Breast epithelium (tissue), 3 donors: ENCODE measurements at regions not wholly inside any gene's neighbourhood (a gene's known extent, or its start where the extent isn't known, plus 50 kb on each side); places are given as distances from the start of the nearest gene placed in this dataset.

Experiments
- POLR2A ChIP-seq: fragments of 450-650 bp; IDR thresholded peaks from one replicate; pipeline ENCODE4 v1.6.1; 2016; ENCODE audit warnings: antibody characterized with exemption, mild to moderate bottlenecking, moderate library complexity
- TF ChIP-seq, protein P1 (sequence below), 3 donors: fragments of 450-650 bp; IDR thresholded peaks; one replicate each; pipeline ENCODE4 v1.5.1; 2016 to 2017; ENCODE audit warnings: antibody characterized with exemption in 3 of 3, mild to moderate bottlenecking in 3 of 3, moderate library complexity in 3 of 3

DNA sequence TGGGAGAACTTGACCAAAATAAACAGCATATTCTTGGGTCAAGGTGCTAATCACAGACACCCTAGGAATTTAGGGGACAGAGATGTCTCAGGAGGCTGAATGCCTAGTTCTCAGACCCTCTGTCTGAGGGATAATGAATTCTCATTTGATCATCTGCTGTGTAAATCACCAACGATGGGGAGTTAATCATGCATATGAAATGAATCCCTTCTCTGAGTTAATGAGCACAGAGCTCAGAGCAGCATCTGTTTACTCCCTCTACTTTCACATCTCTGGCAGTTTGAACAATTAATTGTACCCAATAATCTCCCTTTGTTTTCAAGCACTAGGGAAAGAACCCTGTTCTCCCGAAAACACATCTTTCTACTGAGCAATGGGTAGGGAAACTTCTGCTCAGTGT is 129.4 kb upstream of the SRRM4 start:
- TF ChIP-seq, protein P1, sequence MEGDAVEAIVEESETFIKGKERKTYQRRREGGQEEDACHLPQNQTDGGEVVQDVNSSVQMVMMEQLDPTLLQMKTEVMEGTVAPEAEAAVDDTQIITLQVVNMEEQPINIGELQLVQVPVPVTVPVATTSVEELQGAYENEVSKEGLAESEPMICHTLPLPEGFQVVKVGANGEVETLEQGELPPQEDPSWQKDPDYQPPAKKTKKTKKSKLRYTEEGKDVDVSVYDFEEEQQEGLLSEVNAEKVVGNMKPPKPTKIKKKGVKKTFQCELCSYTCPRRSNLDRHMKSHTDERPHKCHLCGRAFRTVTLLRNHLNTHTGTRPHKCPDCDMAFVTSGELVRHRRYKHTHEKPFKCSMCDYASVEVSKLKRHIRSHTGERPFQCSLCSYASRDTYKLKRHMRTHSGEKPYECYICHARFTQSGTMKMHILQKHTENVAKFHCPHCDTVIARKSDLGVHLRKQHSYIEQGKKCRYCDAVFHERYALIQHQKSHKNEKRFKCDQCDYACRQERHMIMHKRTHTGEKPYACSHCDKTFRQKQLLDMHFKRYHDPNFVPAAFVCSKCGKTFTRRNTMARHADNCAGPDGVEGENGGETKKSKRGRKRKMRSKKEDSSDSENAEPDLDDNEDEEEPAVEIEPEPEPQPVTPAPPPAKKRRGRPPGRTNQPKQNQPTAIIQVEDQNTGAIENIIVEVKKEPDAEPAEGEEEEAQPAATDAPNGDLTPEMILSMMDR (IDR thresholded peaks at IDR 0.05), result no peak
- TF ChIP-seq POLR2A, result no peak
